RWPE1 (cell line): ENCODE measurements at regions not wholly inside any gene's neighbourhood (a gene's known extent, or its start where the extent isn't known, plus 50 kb on each side); places are given as distances from the start of the nearest gene placed in this dataset.
"Not testable (repeated sequence)": the region's sequence is repeated elsewhere in the genome, so short reads cannot be mapped to it uniquely, and the experiment has no call there.

Source experiments
- CTCF ChIA-PET: fragments of 350-600 bp; sonication (Branson Sonifier 250); formaldehyde crosslinking; extraction: SDS; loops from one replicate; lab custom pipeline; 2021; lab: Yijun Ruan, JAX
- POLR2A ChIA-PET: fragments of 400-600 bp; formaldehyde crosslinking; extraction: SDS; loops from one replicate; lab custom pipeline; 2020; ENCODE audit warnings: antibody characterized with exemption; ENCODE audit not compliant: low non-redundant PET; lab: Yijun Ruan, JAX
- DNase-seq: peaks from one replicate; pipeline ENCODE4 v3.0.0; 2012; ENCODE audit warnings: low spot score
- H3K27ac ChIP-seq: fragments of 450-650 bp; 2 replicates; pipeline ENCODE4 v1.5.1; 2017
- TF ChIP-seq, protein P1 (sequence below): fragments of 450-650 bp; conservative IDR thresholded peaks from 2 replicates; pipeline ENCODE4 v1.5.1; 2017; ENCODE audit warnings: low read depth, mild to moderate bottlenecking

GRCh38 chr12:131407221-131408035 lies 303.5 kb upstream of the SFSWAP start:
- no peak for DNase-seq
- TF ChIP-seq, protein P1, sequence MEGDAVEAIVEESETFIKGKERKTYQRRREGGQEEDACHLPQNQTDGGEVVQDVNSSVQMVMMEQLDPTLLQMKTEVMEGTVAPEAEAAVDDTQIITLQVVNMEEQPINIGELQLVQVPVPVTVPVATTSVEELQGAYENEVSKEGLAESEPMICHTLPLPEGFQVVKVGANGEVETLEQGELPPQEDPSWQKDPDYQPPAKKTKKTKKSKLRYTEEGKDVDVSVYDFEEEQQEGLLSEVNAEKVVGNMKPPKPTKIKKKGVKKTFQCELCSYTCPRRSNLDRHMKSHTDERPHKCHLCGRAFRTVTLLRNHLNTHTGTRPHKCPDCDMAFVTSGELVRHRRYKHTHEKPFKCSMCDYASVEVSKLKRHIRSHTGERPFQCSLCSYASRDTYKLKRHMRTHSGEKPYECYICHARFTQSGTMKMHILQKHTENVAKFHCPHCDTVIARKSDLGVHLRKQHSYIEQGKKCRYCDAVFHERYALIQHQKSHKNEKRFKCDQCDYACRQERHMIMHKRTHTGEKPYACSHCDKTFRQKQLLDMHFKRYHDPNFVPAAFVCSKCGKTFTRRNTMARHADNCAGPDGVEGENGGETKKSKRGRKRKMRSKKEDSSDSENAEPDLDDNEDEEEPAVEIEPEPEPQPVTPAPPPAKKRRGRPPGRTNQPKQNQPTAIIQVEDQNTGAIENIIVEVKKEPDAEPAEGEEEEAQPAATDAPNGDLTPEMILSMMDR = no peak
- ChIA-PET POLR2A (no interaction called here), CTCF (interaction anchor here (0.8 kb wide), 1 partner anchor 802 kb away, joined by 3 read pairs; no protein-coding TSS in a partner anchor)
- H3K27ac ChIP-seq = no peak overlapping the region

- POLR2A ChIA-PET = no interaction called here
- TF ChIP-seq, protein P1 = no peak
- no peak for DNase-seq
- no peak overlapping the region for H3K27ac ChIP-seq
- CTCF ChIA-PET = interaction anchor here (0.6 kb wide), 1 partner anchor 600 kb away, joined by 3 read pairs; no protein-coding TSS in a partner anchor
Observed at GRCh38 chr12:131408036-131408365, 302.9 kb upstream of the SFSWAP start.

DNA sequence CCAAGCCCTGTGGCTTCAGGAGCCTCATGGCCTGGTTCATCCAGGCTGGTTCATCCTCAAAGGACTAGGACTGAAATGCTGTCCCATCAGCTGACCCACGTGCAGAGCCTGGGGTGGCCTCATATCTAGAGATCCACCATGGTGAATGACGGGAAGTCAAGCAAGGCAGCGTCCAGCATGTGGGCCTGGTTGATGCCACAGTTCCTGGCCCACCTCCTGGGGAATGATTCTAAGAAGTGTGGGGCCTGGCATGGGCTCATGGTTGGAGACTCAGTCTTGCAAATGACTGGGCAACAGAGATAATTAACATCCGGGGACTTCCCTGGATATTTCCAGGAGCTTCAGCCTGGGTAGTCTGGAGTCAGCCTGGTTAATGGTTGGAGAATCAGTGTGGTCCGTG lies 302.4 kb upstream of the SFSWAP start:
- ChIA-PET CTCF (interaction anchor here (0.6 kb wide), 1 partner anchor 601 kb away, joined by 3 read pairs; no protein-coding TSS in a partner anchor), POLR2A (no interaction called here)
- no peak for DNase-seq
- no peak overlapping the region for H3K27ac ChIP-seq
- TF ChIP-seq, protein P1 = no peak

GRCh38 chr12:131409211-131409610 lies 301.7 kb upstream of the SFSWAP start:
- ChIA-PET CTCF (no interaction called here), POLR2A (no interaction called here)
- no peak for DNase-seq
- TF ChIP-seq, protein P1 = no peak
- no peak overlapping the region for H3K27ac ChIP-seq

DNA sequence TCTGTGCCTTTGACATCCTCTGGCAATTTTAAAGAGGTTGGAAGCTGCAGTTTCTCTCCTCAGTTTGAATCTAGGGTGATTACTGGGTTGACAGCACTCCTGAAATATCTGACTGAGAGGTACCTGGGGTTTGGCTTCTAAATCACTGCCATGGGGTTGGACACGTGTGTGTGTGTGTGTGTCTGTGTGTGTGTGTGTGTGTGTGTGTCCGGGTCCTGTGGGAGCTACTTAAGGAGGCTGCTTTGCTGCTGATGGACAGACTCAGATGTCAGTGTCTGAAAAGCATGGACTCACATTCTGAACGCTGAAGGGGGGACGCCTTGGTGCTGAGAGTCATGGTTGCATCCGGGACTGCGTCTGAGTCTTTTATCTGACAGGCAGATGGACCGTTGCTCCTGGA lies 299.1 kb upstream of the SFSWAP start:
- H3K27ac ChIP-seq, DNase-seq, CTCF ChIA-PET, POLR2A ChIA-PET: not testable (repeated sequence)

DNA sequence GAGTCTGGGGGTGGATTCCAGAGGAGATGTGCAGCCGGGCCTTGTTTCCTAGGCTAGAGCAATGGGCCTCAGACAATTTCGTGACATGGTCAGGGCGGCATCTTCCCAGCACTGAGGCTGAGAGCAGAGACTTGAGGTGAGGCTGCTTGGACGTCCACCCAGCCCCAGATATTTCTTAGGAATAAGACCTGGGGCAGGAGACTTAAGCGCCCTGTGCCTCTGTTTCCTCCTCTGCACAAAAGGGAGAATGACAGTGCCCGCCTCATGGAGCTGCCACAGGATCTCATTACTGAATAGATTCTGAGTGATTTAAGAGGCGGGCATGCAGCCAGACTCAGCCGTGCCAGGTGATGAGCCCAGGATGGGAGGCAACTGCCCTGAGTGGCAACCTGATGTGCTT lies 297.9 kb upstream of the SFSWAP start:
- ChIA-PET POLR2A (no interaction called here), CTCF (no interaction called here)
- TF ChIP-seq, protein P1 = no peak
- no peak overlapping the region for H3K27ac ChIP-seq
- no peak for DNase-seq

GRCh38 chr12:131413471-131413870 lies 297.4 kb upstream of the SFSWAP start:
- DNase-seq = no peak
- ChIA-PET CTCF (no interaction called here), POLR2A (no interaction called here)
- H3K27ac ChIP-seq = no peak overlapping the region
- TF ChIP-seq, protein P1 = no peak

- POLR2A ChIA-PET, H3K27ac ChIP-seq, CTCF ChIA-PET, DNase-seq: not testable (repeated sequence)
Observed at GRCh38 chr12:131414155-131414922, 296.6 kb upstream of the SFSWAP start.
